ENCODE measurements at regions not wholly inside any gene's neighbourhood (a gene's known extent, or its start where the extent isn't known, plus 50 kb on each side); places are given as distances from the start of the nearest gene placed in this dataset.

DNA sequence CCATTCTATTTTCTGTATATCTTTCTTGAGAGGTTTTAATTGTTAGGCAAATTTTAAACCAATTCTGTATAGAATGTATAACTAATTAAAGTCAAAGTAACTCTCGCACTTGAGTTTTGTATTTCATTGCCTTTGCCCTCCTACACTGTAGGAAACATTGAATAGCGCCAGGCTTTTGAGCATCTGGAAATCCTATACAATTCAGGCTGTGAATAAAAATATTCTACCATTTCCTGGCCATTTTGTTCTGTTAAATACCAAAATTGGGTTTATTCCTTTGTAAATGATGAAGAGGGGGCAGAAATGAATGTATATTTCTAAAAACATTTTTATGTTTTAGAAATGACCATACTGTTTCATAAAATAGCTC lies 571.8 kb upstream of the CLINT1 start:
- TF ChIP-seq POLR2AphosphoS5 (IDR thresholded peaks at IDR 0.05; ENCODE audit: low read depth, low read length) (no peak), POLR2A (IDR thresholded peaks at IDR 0.05; ENCODE audit: low read depth, low read length) (no peak)

Data from GM12892 (cell line).